ENCODE measurements at regions not wholly inside any gene's neighbourhood (a gene's known extent, or its start where the extent isn't known, plus 50 kb on each side); places are given as distances from the start of the nearest gene placed in this dataset.

- ChIA-PET POLR2A (no interaction called here), CTCF (no interaction called here)
- no peak for DNase-seq (ENCODE audit: low read depth, low spot score)
- no peak overlapping the region for H3K4me3 ChIP-seq (ENCODE audit: low read depth, low read length)
- no peak for TF ChIP-seq CTCF (IDR thresholded peaks at IDR 0.05; ENCODE audit: insufficient read depth, low read length, missing control alignments)
Measured at GRCh38 chr16:7021653-7022275, 310.9 kb upstream of the RBFOX1 start.

- ChIA-PET POLR2A (no interaction called here), CTCF (no interaction called here)
- TF ChIP-seq CTCF (IDR thresholded peaks at IDR 0.05; ENCODE audit: insufficient read depth, low read length, missing control alignments): no peak
- DNase-seq (ENCODE audit: low read depth, low spot score): no peak
- no peak overlapping the region for H3K4me3 ChIP-seq (ENCODE audit: low read depth, low read length)
Measured at GRCh38 chr16:7017006-7017662, 315.5 kb upstream of the RBFOX1 start.

- no peak overlapping the region for H3K4me3 ChIP-seq (ENCODE audit: low read depth, low read length)
- no peak for TF ChIP-seq CTCF (IDR thresholded peaks at IDR 0.05; ENCODE audit: insufficient read depth, low read length, missing control alignments)
- no peak for DNase-seq (ENCODE audit: low read depth, low spot score)
- ChIA-PET POLR2A (no interaction called here), CTCF (no interaction called here)
Measured at GRCh38 chr16:7014756-7015155, 317.9 kb upstream of the RBFOX1 start.

- TF ChIP-seq CTCF (IDR thresholded peaks at IDR 0.05; ENCODE audit: insufficient read depth, low read length, missing control alignments): no peak
- ChIA-PET CTCF (no interaction called here), POLR2A (no interaction called here)
- no peak for DNase-seq (ENCODE audit: low read depth, low spot score)
- no peak overlapping the region for H3K4me3 ChIP-seq (ENCODE audit: low read depth, low read length)
Measured at GRCh38 chr16:7013990-7014389, 318.7 kb upstream of the RBFOX1 start.

- POLR2A ChIA-PET: no interaction called here
- no peak for DNase-seq (ENCODE audit: low read depth, low spot score)
- H3K4me3 ChIP-seq (ENCODE audit: low read depth, low read length): no peak overlapping the region
- no peak for TF ChIP-seq CTCF (IDR thresholded peaks at IDR 0.05; ENCODE audit: insufficient read depth, low read length, missing control alignments)
- CTCF ChIA-PET: no interaction called here
Measured at GRCh38 chr16:7004266-7004665, 328.4 kb upstream of the RBFOX1 start.

GRCh38 chr16:6993544-6993943 is 339.1 kb upstream of the RBFOX1 start:
- ChIA-PET CTCF (no interaction called here), POLR2A (no interaction called here)
- TF ChIP-seq CTCF (IDR thresholded peaks at IDR 0.05; ENCODE audit: insufficient read depth, low read length, missing control alignments): no peak
- no peak overlapping the region for H3K4me3 ChIP-seq (ENCODE audit: low read depth, low read length)
- no peak for DNase-seq (ENCODE audit: low read depth, low spot score)

Measured in AG04449 (cell line).